IPS-18c (cell line): ENCODE measurements at regions not wholly inside any gene's neighbourhood (a gene's known extent, or its start where the extent isn't known, plus 50 kb on each side); places are given as distances from the start of the nearest gene placed in this dataset.
"Not testable (repeated sequence)": the region's sequence is repeated elsewhere in the genome, so short reads cannot be mapped to it uniquely, and the experiment has no call there.

Experiments
- H3K4me3 ChIP-seq: 2 replicates; pipeline ENCODE4 v1.7.0; 2013; ENCODE audit warnings: low read depth, mild to moderate bottlenecking, low read length, moderate library complexity; ENCODE audit not compliant: insufficient read depth
- H3K9me3 ChIP-seq: one replicate; pipeline ENCODE4 v1.6.1; 2013; ENCODE audit warnings: mild to moderate bottlenecking, low read length, moderate library complexity; ENCODE audit not compliant: control insufficient read depth, insufficient read depth

GRCh38 chr5:127133071-127133470, 59.8 kb upstream of the C5orf63 start:
- no peak overlapping the region for H3K4me3 ChIP-seq
- no peaks in the 10 kb centered on the region for H3K9me3 ChIP-seq

GRCh38 chr5:127136908-127137307, 63.6 kb upstream of the C5orf63 start:
- Histone ChIP-seq H3K9me3 (no peaks in the 10 kb centered on the region), H3K4me3 (no peak overlapping the region)

GRCh38 chr5:127143722-127144121, 70.4 kb upstream of the C5orf63 start:
- Histone ChIP-seq H3K4me3 (no peak overlapping the region), H3K9me3 (no peaks in the 10 kb centered on the region)

GRCh38 chr5:127153031-127153430, 79.7 kb upstream of the C5orf63 start:
- H3K9me3 ChIP-seq, result no peaks in the 10 kb centered on the region

GRCh38 chr5:127153521-127153920, 80.2 kb upstream of the C5orf63 start:
- H3K4me3 ChIP-seq, result no peak overlapping the region

More at GRCh38 chr5:127153031-127153430, 79.7 kb upstream of the C5orf63 start:
- H3K4me3 ChIP-seq, result no peak overlapping the region

GRCh38 chr5:127163750-127164149, 90.4 kb upstream of the C5orf63 start:
- no peak overlapping the region for H3K4me3 ChIP-seq
- H3K9me3 ChIP-seq, result no peaks in the 10 kb centered on the region

More at GRCh38 chr5:127153521-127153920, 80.2 kb upstream of the C5orf63 start:
- H3K9me3 ChIP-seq, result no peaks in the 10 kb centered on the region

- H3K4me3 ChIP-seq, result no peak overlapping the region
- H3K9me3 ChIP-seq, result no peaks in the 10 kb centered on the region
Measured at GRCh38 chr5:127170918-127171600, 97.8 kb upstream of the C5orf63 start.

- H3K9me3 ChIP-seq, result no peaks in the 10 kb centered on the region
- H3K4me3 ChIP-seq, result no peak overlapping the region
Measured at GRCh38 chr5:127176769-127177168, 103.5 kb upstream of the C5orf63 start.

- not testable (repeated sequence) for H3K9me3 ChIP-seq, H3K4me3 ChIP-seq
Measured at GRCh38 chr5:127182631-127183030, 108.0 kb upstream of the MEGF10 start.

GRCh38 chr5:127183332-127183731, 107.3 kb upstream of the MEGF10 start:
- no peak overlapping the region for H3K4me3 ChIP-seq
- peaks cover 4% of the 10 kb centered on the region for H3K9me3 ChIP-seq

GRCh38 chr5:127184851-127185250, 105.7 kb upstream of the MEGF10 start:
- H3K4me3 ChIP-seq, result no peak overlapping the region

GRCh38 chr5:127186657-127187056, 103.9 kb upstream of the MEGF10 start:
- Histone ChIP-seq H3K4me3 (no peak overlapping the region), H3K9me3 (peaks cover 4% of the 10 kb centered on the region)

More at GRCh38 chr5:127184851-127185250, 105.7 kb upstream of the MEGF10 start:
- H3K9me3 ChIP-seq, result peaks cover 4% of the 10 kb centered on the region

- H3K9me3 ChIP-seq, result peaks cover 2% of the 10 kb centered on the region
- H3K4me3 ChIP-seq, result no peak overlapping the region
Measured at GRCh38 chr5:127187706-127188105, 102.9 kb upstream of the MEGF10 start.

GRCh38 chr5:127192150-127192549, 98.4 kb upstream of the MEGF10 start:
- Histone ChIP-seq H3K4me3 (no peak overlapping the region), H3K9me3 (no peaks in the 10 kb centered on the region)

GRCh38 chr5:127192836-127193338, 97.7 kb upstream of the MEGF10 start:
- H3K4me3 ChIP-seq, result no peak overlapping the region
- no peaks in the 10 kb centered on the region for H3K9me3 ChIP-seq

- H3K4me3 ChIP-seq, result no peak overlapping the region
Measured at GRCh38 chr5:127196042-127196441, 94.6 kb upstream of the MEGF10 start.

GRCh38 chr5:127197402-127198167, 93.0 kb upstream of the MEGF10 start:
- not testable (repeated sequence) for H3K9me3 ChIP-seq, H3K4me3 ChIP-seq

More at GRCh38 chr5:127196042-127196441, 94.6 kb upstream of the MEGF10 start:
- no peaks in the 10 kb centered on the region for H3K9me3 ChIP-seq

GRCh38 chr5:127202738-127203137, 87.9 kb upstream of the MEGF10 start:
- not testable (repeated sequence) for H3K9me3 ChIP-seq, H3K4me3 ChIP-seq
